MG63 (cell line): ENCODE measurements at regions not wholly inside any gene's neighbourhood (a gene's known extent, or its start where the extent isn't known, plus 50 kb on each side); places are given as distances from the start of the nearest gene placed in this dataset.
A peak's percentile ranks its signal among the peaks of the same experiment; 100 is the strongest.
"Not testable (repeated sequence)": the region's sequence is repeated elsewhere in the genome, so short reads cannot be mapped to it uniquely, and the experiment has no call there.

ENCODE experiments used
- DNase-seq: peaks from one replicate; pipeline ENCODE4 v3.0.0-alpha.2; 2020
- H3K27me3 ChIP-seq: fragments of 250-450 bp; sonication (Bioruptor Pico); 2 replicates; pipeline ENCODE4 v1.5.1; 2020; ENCODE audit warnings: mild to moderate bottlenecking, moderate library complexity
- H3K36me3 ChIP-seq: fragments of 250-450 bp; sonication (Bioruptor Pico); 2 replicates; pipeline ENCODE4 v1.5.1; 2020; ENCODE audit warnings: mild to moderate bottlenecking, moderate library complexity
- H3K4me3 ChIP-seq: fragments of 250-450 bp; sonication (Bioruptor Pico); 2 replicates; pipeline ENCODE4 v1.5.1; 2020; ENCODE audit warnings: mild to moderate bottlenecking, moderate library complexity
- H3K9me3 ChIP-seq: fragments of 250-450 bp; sonication (Bioruptor Pico); 2 replicates; pipeline ENCODE4 v1.5.1; 2020; ENCODE audit warnings: mild to moderate bottlenecking, moderate library complexity

- no peaks in the 10 kb centered on the region for H3K9me3 ChIP-seq
- H3K36me3 ChIP-seq, result no peaks in the 10 kb centered on the region
- DNase-seq, result no peak
- H3K27me3 ChIP-seq, result no peaks in the 10 kb centered on the region
- H3K4me3 ChIP-seq, result no peak overlapping the region
Measured at GRCh38 chr15:53080484-53080883, 290.3 kb upstream of the ONECUT1 start.

- H3K4me3 ChIP-seq, result no peak overlapping the region
- H3K36me3 ChIP-seq, result no peaks in the 10 kb centered on the region
- no peaks in the 10 kb centered on the region for H3K9me3 ChIP-seq
- no peak for DNase-seq
- H3K27me3 ChIP-seq, result peaks cover under 1% of the 10 kb centered on the region; the same call in 1 of the 2 replicates
Measured at GRCh38 chr15:53074221-53074620, 284.1 kb upstream of the ONECUT1 start.

- Histone ChIP-seq H3K4me3 (no peak overlapping the region), H3K9me3 (no peaks in the 10 kb centered on the region), H3K27me3 (peaks cover 4% of the 10 kb centered on the region), H3K36me3 (no peaks in the 10 kb centered on the region)
- peak; percentile 90 for DNase-seq
Measured at GRCh38 chr15:53072077-53072476, 281.9 kb upstream of the ONECUT1 start.

GRCh38 chr15:53068636-53069035 is 278.5 kb upstream of the ONECUT1 start:
- peaks cover 4% of the 10 kb centered on the region for H3K27me3 ChIP-seq
- H3K9me3 ChIP-seq, result no peaks in the 10 kb centered on the region
- H3K4me3 ChIP-seq, result no peak overlapping the region
- no peaks in the 10 kb centered on the region for H3K36me3 ChIP-seq
- DNase-seq, result no peak

- Histone ChIP-seq H3K36me3 (no peaks in the 10 kb centered on the region), H3K9me3 (no peaks in the 10 kb centered on the region), H3K4me3 (no peak overlapping the region), H3K27me3 (no peaks in the 10 kb centered on the region)
- no peak for DNase-seq
Measured at GRCh38 chr15:53059273-53060043, 269.3 kb upstream of the ONECUT1 start.

- Histone ChIP-seq H3K36me3 (no peaks in the 10 kb centered on the region), H3K27me3 (no peaks in the 10 kb centered on the region), H3K4me3 (no peak overlapping the region), H3K9me3 (no peaks in the 10 kb centered on the region)
- DNase-seq, result no peak
Measured at GRCh38 chr15:53046153-53046790, 256.1 kb upstream of the ONECUT1 start.

GRCh38 chr15:53038655-53038941 is 248.5 kb upstream of the ONECUT1 start:
- 0 out of 2 replicates have a peak, but pooled peaks cover 5% of the 10 kb centered on the region for H3K27me3 ChIP-seq
- no peak overlapping the region for H3K4me3 ChIP-seq
- no peak for DNase-seq
- H3K36me3 ChIP-seq, result no peaks in the 10 kb centered on the region
- H3K9me3 ChIP-seq, result no peaks in the 10 kb centered on the region

GRCh38 chr15:53037904-53038654 is 247.9 kb upstream of the ONECUT1 start:
- no peak overlapping the region for H3K4me3 ChIP-seq
- DNase-seq, result no peak
- H3K27me3 ChIP-seq, result 0 out of 2 replicates have a peak, but pooled peaks cover 5% of the 10 kb centered on the region
- no peaks in the 10 kb centered on the region for H3K36me3 ChIP-seq
- no peaks in the 10 kb centered on the region for H3K9me3 ChIP-seq

- Histone ChIP-seq H3K4me3 (no peak overlapping the region), H3K9me3 (no peaks in the 10 kb centered on the region), H3K36me3 (no peaks in the 10 kb centered on the region), H3K27me3 (0 out of 2 replicates have a peak, but pooled peaks cover 5% of the 10 kb centered on the region)
- DNase-seq, result no peak
Measured at GRCh38 chr15:53036641-53037040, 246.5 kb upstream of the ONECUT1 start.

- no peaks in the 10 kb centered on the region for H3K9me3 ChIP-seq
- H3K36me3 ChIP-seq, result no peaks in the 10 kb centered on the region
- H3K27me3 ChIP-seq, result 0 out of 2 replicates have a peak, but pooled peaks cover 5% of the 10 kb centered on the region
- DNase-seq, result no peak
- H3K4me3 ChIP-seq, result no peak overlapping the region
Measured at GRCh38 chr15:53034767-53035245, 244.7 kb upstream of the ONECUT1 start.

- Histone ChIP-seq H3K9me3 (no peaks in the 10 kb centered on the region), H3K4me3 (no peak overlapping the region), H3K27me3 (0 out of 2 replicates have a peak, but pooled peaks cover 6% of the 10 kb centered on the region), H3K36me3 (no peaks in the 10 kb centered on the region)
- DNase-seq, result no peak
Measured at GRCh38 chr15:53033709-53034108, 243.6 kb upstream of the ONECUT1 start.

- Histone ChIP-seq H3K27me3 (0 out of 2 replicates have a peak, but pooled peaks cover 4% of the 10 kb centered on the region), H3K9me3 (no peaks in the 10 kb centered on the region), H3K4me3 (no peak overlapping the region), H3K36me3 (no peaks in the 10 kb centered on the region)
- DNase-seq, result no peak
Measured at GRCh38 chr15:53031469-53031868, 241.3 kb upstream of the ONECUT1 start.

- Histone ChIP-seq H3K4me3 (no peak overlapping the region), H3K36me3 (no peaks in the 10 kb centered on the region), H3K9me3 (no peaks in the 10 kb centered on the region), H3K27me3 (0 out of 2 replicates have a peak, but pooled peaks cover 2% of the 10 kb centered on the region)
- no peak for DNase-seq
Measured at GRCh38 chr15:53022788-53023187, 232.7 kb upstream of the ONECUT1 start.

- DNase-seq, result no peak
- Histone ChIP-seq H3K9me3 (no peaks in the 10 kb centered on the region), H3K36me3 (no peaks in the 10 kb centered on the region), H3K27me3 (no peaks in the 10 kb centered on the region), H3K4me3 (no peak overlapping the region)
Measured at GRCh38 chr15:53013329-53013728, 223.2 kb upstream of the ONECUT1 start.

GRCh38 chr15:53011779-53012178 is 221.6 kb upstream of the ONECUT1 start:
- not testable (repeated sequence) for H3K27me3 ChIP-seq, H3K9me3 ChIP-seq, H3K36me3 ChIP-seq, H3K4me3 ChIP-seq, DNase-seq

GRCh38 chr15:53009093-53009492 is 219.0 kb upstream of the ONECUT1 start:
- Histone ChIP-seq H3K36me3 (no peaks in the 10 kb centered on the region), H3K9me3 (no peaks in the 10 kb centered on the region)

GRCh38 chr15:53000409-53000808 is 210.3 kb upstream of the ONECUT1 start:
- H3K36me3 ChIP-seq, result no peaks in the 10 kb centered on the region
- H3K27me3 ChIP-seq, result no peaks in the 10 kb centered on the region
- no peaks in the 10 kb centered on the region for H3K9me3 ChIP-seq
- H3K4me3 ChIP-seq, result no peak overlapping the region
- no peak for DNase-seq

More at GRCh38 chr15:53009093-53009492, 219.0 kb upstream of the ONECUT1 start:
- no peak overlapping the region for H3K4me3 ChIP-seq
- H3K27me3 ChIP-seq, result no peaks in the 10 kb centered on the region
- no peak for DNase-seq
